Sigmoid colon (tissue), 4 donors: ENCODE measurements at regions not wholly inside any gene's neighbourhood (a gene's known extent, or its start where the extent isn't known, plus 50 kb on each side); places are given as distances from the start of the nearest gene placed in this dataset.

Source experiments
- CTCF ChIP-seq, 4 experiments: fragments of 450-650 bp in 3 of 4; fragments of 200-600 bp in 1 of 4; IDR thresholded peaks; one replicate each; pipeline ENCODE4 v1.5.1; 2016 to 2019; ENCODE audit warnings: antibody characterized with exemption in 4 of 4, mild to moderate bottlenecking in 3 of 4, moderate library complexity in 2 of 4
- POLR2AphosphoS5 ChIP-seq, 4 donors: sonication (generic); formaldehyde crosslinking; IDR thresholded peaks; one replicate each; pipeline ENCODE4 v1.6.1; 2017; ENCODE audit warnings: antibody characterized with exemption in 4 of 4

- TF ChIP-seq CTCF (IDR thresholded peaks at IDR 0.05) = no peak
- no peak for TF ChIP-seq POLR2AphosphoS5 (IDR thresholded peaks at IDR 0.05)
These were observed 65.2 kb upstream of the CECR2 start for GRCh38 chr22:17303840-17304779.
